Body of pancreas (tissue), 4 donors: ENCODE measurements at regions not wholly inside any gene's neighbourhood (a gene's known extent, or its start where the extent isn't known, plus 50 kb on each side); places are given as distances from the start of the nearest gene placed in this dataset.

ENCODE experiments used
- POLR2A ChIP-seq, 3 donors: fragments of 450-650 bp; IDR thresholded peaks; one replicate each; pipeline ENCODE4 v1.6.1; 2016; ENCODE audit warnings: antibody characterized with exemption in 3 of 3, mild to moderate bottlenecking in 2 of 3
- TF ChIP-seq, protein P1 (sequence below), 7 experiments: fragments of 450-650 bp in 4 of 7; fragments of 200-600 bp in 3 of 7; sonication (generic) in 3 of 7; IDR thresholded peaks; one replicate each; pipeline ENCODE4 v1.5.1; 2016 to 2019; ENCODE audit warnings: antibody characterized with exemption in 7 of 7

- TF ChIP-seq, protein P1, sequence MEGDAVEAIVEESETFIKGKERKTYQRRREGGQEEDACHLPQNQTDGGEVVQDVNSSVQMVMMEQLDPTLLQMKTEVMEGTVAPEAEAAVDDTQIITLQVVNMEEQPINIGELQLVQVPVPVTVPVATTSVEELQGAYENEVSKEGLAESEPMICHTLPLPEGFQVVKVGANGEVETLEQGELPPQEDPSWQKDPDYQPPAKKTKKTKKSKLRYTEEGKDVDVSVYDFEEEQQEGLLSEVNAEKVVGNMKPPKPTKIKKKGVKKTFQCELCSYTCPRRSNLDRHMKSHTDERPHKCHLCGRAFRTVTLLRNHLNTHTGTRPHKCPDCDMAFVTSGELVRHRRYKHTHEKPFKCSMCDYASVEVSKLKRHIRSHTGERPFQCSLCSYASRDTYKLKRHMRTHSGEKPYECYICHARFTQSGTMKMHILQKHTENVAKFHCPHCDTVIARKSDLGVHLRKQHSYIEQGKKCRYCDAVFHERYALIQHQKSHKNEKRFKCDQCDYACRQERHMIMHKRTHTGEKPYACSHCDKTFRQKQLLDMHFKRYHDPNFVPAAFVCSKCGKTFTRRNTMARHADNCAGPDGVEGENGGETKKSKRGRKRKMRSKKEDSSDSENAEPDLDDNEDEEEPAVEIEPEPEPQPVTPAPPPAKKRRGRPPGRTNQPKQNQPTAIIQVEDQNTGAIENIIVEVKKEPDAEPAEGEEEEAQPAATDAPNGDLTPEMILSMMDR (IDR thresholded peaks at IDR 0.05): no peak
- no peak for TF ChIP-seq POLR2A (IDR thresholded peaks at IDR 0.05)
These were observed 355.8 kb downstream of the SOX9 start for GRCh38 chr17:72476575-72476986.
